ENCODE measurements at regions not wholly inside any gene's neighbourhood (a gene's known extent, or its start where the extent isn't known, plus 50 kb on each side); places are given as distances from the start of the nearest gene placed in this dataset.

- no peak for DNase-seq
Observed at GRCh38 chr22:22144858-22145257, 99.7 kb upstream of the VPREB1 start.

- no peak for DNase-seq
Observed at GRCh38 chr22:22143448-22143847, 101.1 kb upstream of the VPREB1 start.

GRCh38 chr22:22142661-22143060 lies 101.9 kb upstream of the VPREB1 start:
- DNase-seq = no peak

- DNase-seq = no peak
Observed at GRCh38 chr22:22141771-22142591, 102.6 kb upstream of the VPREB1 start.

GRCh38 chr22:22141031-22141430 lies 103.6 kb upstream of the VPREB1 start:
- no peak for DNase-seq

GRCh38 chr22:22139364-22139763 lies 105.2 kb upstream of the VPREB1 start:
- DNase-seq = no peak

GRCh38 chr22:22138915-22139314 lies 105.7 kb upstream of the VPREB1 start:
- DNase-seq = no peak

GRCh38 chr22:22137891-22138290 lies 106.7 kb upstream of the VPREB1 start:
- no peak for DNase-seq

GRCh38 chr22:22133910-22134309 lies 110.7 kb upstream of the VPREB1 start:
- DNase-seq = no peak

- no peak for DNase-seq
Observed at GRCh38 chr22:22130953-22131608, 113.5 kb upstream of the VPREB1 start.

GRCh38 chr22:22129387-22129786 lies 115.2 kb upstream of the VPREB1 start:
- DNase-seq = no peak

GRCh38 chr22:22128440-22128839 lies 116.1 kb upstream of the VPREB1 start:
- DNase-seq = no peak

- no peak for DNase-seq
Observed at GRCh38 chr22:22127100-22127499, 117.5 kb upstream of the VPREB1 start.

- DNase-seq = no peak
Observed at GRCh38 chr22:22125579-22126468, 118.8 kb upstream of the VPREB1 start.

GRCh38 chr22:22125028-22125578 lies 119.5 kb upstream of the VPREB1 start:
- no peak for DNase-seq

- no peak for DNase-seq
Observed at GRCh38 chr22:22124374-22124773, 120.2 kb upstream of the VPREB1 start.

GRCh38 chr22:22123960-22124278 lies 120.7 kb upstream of the VPREB1 start:
- DNase-seq = no peak

GRCh38 chr22:22123118-22123959 lies 121.2 kb upstream of the VPREB1 start:
- DNase-seq = no peak

GRCh38 chr22:22122348-22123117 lies 122.1 kb upstream of the VPREB1 start:
- no peak for DNase-seq

- DNase-seq = no peak
Observed at GRCh38 chr22:22121445-22121844, 123.1 kb upstream of the VPREB1 start.

- DNase-seq = no peak
Observed at GRCh38 chr22:22120160-22120559, 124.4 kb upstream of the VPREB1 start.

GRCh38 chr22:22118987-22119386 lies 125.6 kb upstream of the VPREB1 start:
- no peak for DNase-seq

Data from NCI-H1048 (cell line).